GM23338 (cell line): ENCODE measurements at regions not wholly inside any gene's neighbourhood (a gene's known extent, or its start where the extent isn't known, plus 50 kb on each side); places are given as distances from the start of the nearest gene placed in this dataset.

Experiments used
- CREB1 ChIP-seq: fragments of 250-450 bp; sonication (Bioruptor Pico); IDR thresholded peaks from 2 replicates; pipeline ENCODE4 v1.5.0; 2020; ENCODE audit warnings: low read depth, mild to moderate bottlenecking, moderate library complexity
- EZH2 ChIP-seq: fragments of 200-600 bp; sonication (generic); IDR thresholded peaks from one replicate; pipeline ENCODE4 v1.8.0; 2017; ENCODE audit warnings: antibody characterized with exemption, mild to moderate bottlenecking, low read depth; ENCODE audit not compliant: unreplicated experiment
- EZH2phosphoT487 ChIP-seq: fragments of 200-600 bp; sonication (generic); IDR thresholded peaks from one replicate; pipeline ENCODE4 v1.8.1; 2018; ENCODE audit warnings: antibody characterized with exemption; ENCODE audit not compliant: unreplicated experiment
- JUNB ChIP-seq: IDR thresholded peaks from one replicate; pipeline ENCODE4 v1.6.1; 2016; ENCODE audit warnings: antibody characterized with exemption; ENCODE audit not compliant: unreplicated experiment
- POLR2AphosphoS5 ChIP-seq: IDR thresholded peaks from 2 replicates; pipeline ENCODE4 v1.6.1; 2016; ENCODE audit warnings: antibody characterized with exemption, low read depth
- STAT1 ChIP-seq: IDR thresholded peaks from one replicate; pipeline ENCODE4 v1.6.1; 2016; ENCODE audit warnings: antibody characterized with exemption; ENCODE audit not compliant: unreplicated experiment
- ZNF114 ChIP-seq: fragments of 250-450 bp; sonication (Bioruptor Pico); IDR thresholded peaks from 2 replicates; pipeline ENCODE4 v1.5.0; 2020; ENCODE audit warnings: mild to moderate bottlenecking, moderate library complexity
- ZNF331 ChIP-seq: fragments of 250-450 bp; sonication (Bioruptor Pico); IDR thresholded peaks from 2 replicates; pipeline ENCODE4 v1.5.0; 2020; ENCODE audit warnings: low read depth, mild to moderate bottlenecking, moderate library complexity
- TF ChIP-seq, protein P1 (sequence below), 2 experiments: fragments of 200-600 bp in 1 of 2; sonication (generic) in 1 of 2; conservative IDR thresholded peaks; 2 replicates each; pipeline versions ENCODE4 v1.5.1 to v1.6.1; 2016 to 2017; ENCODE audit warnings: antibody characterized with exemption in 2 of 2, low read depth in 2 of 2, mild to moderate bottlenecking in 2 of 2, moderate library complexity in 1 of 2
- TF ChIP-seq, protein P2 (sequence below): IDR thresholded peaks from one replicate; pipeline ENCODE4 v1.6.1; 2018; ENCODE audit warnings: antibody characterized with exemption; ENCODE audit not compliant: unreplicated experiment
- TF ChIP-seq, protein P3 (sequence below): fragments of 250-450 bp; sonication (Bioruptor Pico); IDR thresholded peaks from 2 replicates; pipeline ENCODE4 v1.5.0; 2020; ENCODE audit warnings: mild to moderate bottlenecking, moderate library complexity
- TF ChIP-seq, protein P4 (sequence below): IDR thresholded peaks from 2 replicates; pipeline ENCODE4 v1.6.1; 2016; ENCODE audit warnings: antibody characterized with exemption

DNA sequence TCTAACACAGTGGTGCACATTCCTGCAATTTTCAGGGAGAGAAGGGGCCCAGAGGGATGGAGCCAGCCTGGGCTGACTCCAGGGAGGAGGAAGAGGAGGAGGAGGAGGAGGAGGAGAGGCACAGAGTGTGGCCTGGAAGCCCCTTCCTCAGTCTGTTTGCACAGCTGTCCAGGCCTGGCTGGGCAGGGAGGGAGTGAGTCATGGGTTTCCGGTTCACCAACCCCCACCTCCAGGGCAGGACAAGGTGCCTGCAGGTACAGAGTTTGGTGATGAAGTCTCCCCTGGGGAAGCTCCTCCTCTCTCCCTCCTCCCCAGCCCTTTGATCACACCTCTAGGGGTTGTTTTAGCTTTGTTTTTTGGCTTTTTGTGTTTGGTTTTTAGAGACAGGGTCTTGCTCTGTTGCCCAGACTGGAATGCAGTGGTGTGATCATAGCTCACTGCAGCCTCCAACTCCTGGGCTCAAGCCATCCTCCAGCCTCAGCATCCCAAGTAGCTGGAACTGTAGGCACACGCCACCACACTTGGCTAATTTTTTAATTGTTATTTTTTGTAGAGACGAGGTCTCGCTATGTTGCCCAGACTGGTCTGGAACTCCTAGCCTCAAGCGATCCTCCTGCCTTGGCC is 77.5 kb upstream of the CUX1 start:
- TF ChIP-seq, protein P1, sequence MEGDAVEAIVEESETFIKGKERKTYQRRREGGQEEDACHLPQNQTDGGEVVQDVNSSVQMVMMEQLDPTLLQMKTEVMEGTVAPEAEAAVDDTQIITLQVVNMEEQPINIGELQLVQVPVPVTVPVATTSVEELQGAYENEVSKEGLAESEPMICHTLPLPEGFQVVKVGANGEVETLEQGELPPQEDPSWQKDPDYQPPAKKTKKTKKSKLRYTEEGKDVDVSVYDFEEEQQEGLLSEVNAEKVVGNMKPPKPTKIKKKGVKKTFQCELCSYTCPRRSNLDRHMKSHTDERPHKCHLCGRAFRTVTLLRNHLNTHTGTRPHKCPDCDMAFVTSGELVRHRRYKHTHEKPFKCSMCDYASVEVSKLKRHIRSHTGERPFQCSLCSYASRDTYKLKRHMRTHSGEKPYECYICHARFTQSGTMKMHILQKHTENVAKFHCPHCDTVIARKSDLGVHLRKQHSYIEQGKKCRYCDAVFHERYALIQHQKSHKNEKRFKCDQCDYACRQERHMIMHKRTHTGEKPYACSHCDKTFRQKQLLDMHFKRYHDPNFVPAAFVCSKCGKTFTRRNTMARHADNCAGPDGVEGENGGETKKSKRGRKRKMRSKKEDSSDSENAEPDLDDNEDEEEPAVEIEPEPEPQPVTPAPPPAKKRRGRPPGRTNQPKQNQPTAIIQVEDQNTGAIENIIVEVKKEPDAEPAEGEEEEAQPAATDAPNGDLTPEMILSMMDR (conservative IDR thresholded peaks at IDR 0.05; ENCODE audit: low read depth in 2 of 2): no peak
- TF ChIP-seq EZH2 (no peak), POLR2AphosphoS5 (no peak), CREB1 (CRISPR knock-in tag) (no peak), STAT1 (no peak), EZH2phosphoT487 (no peak), JUNB (no peak), ZNF331 (CRISPR knock-in tag) (no peak), ZNF114 (CRISPR knock-in tag) (no peak)
- TF ChIP-seq, protein P2, sequence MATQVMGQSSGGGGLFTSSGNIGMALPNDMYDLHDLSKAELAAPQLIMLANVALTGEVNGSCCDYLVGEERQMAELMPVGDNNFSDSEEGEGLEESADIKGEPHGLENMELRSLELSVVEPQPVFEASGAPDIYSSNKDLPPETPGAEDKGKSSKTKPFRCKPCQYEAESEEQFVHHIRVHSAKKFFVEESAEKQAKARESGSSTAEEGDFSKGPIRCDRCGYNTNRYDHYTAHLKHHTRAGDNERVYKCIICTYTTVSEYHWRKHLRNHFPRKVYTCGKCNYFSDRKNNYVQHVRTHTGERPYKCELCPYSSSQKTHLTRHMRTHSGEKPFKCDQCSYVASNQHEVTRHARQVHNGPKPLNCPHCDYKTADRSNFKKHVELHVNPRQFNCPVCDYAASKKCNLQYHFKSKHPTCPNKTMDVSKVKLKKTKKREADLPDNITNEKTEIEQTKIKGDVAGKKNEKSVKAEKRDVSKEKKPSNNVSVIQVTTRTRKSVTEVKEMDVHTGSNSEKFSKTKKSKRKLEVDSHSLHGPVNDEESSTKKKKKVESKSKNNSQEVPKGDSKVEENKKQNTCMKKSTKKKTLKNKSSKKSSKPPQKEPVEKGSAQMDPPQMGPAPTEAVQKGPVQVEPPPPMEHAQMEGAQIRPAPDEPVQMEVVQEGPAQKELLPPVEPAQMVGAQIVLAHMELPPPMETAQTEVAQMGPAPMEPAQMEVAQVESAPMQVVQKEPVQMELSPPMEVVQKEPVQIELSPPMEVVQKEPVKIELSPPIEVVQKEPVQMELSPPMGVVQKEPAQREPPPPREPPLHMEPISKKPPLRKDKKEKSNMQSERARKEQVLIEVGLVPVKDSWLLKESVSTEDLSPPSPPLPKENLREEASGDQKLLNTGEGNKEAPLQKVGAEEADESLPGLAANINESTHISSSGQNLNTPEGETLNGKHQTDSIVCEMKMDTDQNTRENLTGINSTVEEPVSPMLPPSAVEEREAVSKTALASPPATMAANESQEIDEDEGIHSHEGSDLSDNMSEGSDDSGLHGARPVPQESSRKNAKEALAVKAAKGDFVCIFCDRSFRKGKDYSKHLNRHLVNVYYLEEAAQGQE: no peak
- TF ChIP-seq, protein P3, sequence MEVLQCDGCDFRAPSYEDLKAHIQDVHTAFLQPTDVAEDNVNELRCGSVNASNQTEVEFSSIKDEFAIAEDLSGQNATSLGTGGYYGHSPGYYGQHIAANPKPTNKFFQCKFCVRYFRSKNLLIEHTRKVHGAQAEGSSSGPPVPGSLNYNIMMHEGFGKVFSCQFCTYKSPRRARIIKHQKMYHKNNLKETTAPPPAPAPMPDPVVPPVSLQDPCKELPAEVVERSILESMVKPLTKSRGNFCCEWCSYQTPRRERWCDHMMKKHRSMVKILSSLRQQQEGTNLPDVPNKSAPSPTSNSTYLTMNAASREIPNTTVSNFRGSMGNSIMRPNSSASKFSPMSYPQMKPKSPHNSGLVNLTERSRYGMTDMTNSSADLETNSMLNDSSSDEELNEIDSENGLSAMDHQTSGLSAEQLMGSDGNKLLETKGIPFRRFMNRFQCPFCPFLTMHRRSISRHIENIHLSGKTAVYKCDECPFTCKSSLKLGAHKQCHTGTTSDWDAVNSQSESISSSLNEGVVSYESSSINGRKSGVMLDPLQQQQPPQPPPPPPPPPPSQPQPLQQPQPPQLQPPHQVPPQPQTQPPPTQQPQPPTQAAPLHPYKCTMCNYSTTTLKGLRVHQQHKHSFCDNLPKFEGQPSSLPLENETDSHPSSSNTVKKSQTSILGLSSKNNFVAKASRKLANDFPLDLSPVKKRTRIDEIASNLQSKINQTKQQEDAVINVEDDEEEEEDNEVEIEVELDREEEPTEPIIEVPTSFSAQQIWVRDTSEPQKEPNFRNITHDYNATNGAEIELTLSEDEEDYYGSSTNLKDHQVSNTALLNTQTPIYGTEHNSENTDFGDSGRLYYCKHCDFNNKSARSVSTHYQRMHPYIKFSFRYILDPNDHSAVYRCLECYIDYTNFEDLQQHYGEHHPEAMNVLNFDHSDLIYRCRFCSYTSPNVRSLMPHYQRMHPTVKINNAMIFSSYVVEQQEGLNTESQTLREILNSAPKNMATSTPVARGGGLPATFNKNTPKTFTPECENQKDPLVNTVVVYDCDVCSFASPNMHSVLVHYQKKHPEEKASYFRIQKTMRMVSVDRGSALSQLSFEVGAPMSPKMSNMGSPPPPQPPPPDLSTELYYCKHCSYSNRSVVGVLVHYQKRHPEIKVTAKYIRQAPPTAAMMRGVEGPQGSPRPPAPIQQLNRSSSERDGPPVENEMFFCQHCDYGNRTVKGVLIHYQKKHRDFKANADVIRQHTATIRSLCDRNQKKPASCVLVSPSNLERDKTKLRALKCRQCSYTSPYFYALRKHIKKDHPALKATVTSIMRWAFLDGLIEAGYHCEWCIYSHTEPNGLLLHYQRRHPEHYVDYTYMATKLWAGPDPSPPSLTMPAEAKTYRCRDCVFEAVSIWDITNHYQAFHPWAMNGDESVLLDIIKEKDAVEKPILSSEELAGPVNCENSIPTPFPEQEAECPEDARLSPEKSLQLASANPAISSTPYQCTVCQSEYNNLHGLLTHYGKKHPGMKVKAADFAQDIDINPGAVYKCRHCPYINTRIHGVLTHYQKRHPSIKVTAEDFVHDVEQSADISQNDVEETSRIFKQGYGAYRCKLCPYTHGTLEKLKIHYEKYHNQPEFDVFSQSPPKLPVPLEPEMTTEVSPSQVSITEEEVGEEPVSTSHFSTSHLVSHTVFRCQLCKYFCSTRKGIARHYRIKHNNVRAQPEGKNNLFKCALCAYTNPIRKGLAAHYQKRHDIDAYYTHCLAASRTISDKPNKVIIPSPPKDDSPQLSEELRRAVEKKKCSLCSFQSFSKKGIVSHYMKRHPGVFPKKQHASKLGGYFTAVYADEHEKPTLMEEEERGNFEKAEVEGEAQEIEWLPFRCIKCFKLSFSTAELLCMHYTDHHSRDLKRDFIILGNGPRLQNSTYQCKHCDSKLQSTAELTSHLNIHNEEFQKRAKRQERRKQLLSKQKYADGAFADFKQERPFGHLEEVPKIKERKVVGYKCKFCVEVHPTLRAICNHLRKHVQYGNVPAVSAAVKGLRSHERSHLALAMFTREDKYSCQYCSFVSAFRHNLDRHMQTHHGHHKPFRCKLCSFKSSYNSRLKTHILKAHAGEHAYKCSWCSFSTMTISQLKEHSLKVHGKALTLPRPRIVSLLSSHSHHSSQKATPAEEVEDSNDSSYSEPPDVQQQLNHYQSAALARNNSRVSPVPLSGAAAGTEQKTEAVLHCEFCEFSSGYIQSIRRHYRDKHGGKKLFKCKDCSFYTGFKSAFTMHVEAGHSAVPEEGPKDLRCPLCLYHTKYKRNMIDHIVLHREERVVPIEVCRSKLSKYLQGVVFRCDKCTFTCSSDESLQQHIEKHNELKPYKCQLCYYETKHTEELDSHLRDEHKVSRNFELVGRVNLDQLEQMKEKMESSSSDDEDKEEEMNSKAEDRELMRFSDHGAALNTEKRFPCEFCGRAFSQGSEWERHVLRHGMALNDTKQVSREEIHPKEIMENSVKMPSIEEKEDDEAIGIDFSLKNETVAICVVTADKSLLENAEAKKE (CRISPR knock-in tag): no peak
- TF ChIP-seq, protein P4, sequence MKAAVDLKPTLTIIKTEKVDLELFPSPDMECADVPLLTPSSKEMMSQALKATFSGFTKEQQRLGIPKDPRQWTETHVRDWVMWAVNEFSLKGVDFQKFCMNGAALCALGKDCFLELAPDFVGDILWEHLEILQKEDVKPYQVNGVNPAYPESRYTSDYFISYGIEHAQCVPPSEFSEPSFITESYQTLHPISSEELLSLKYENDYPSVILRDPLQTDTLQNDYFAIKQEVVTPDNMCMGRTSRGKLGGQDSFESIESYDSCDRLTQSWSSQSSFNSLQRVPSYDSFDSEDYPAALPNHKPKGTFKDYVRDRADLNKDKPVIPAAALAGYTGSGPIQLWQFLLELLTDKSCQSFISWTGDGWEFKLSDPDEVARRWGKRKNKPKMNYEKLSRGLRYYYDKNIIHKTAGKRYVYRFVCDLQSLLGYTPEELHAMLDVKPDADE: no peak
